ENCODE measurements at regions not wholly inside any gene's neighbourhood (a gene's known extent, or its start where the extent isn't known, plus 50 kb on each side); places are given as distances from the start of the nearest gene placed in this dataset.

- DNase-seq (ENCODE audit: extremely low read depth, low read depth), result no peak
- H3K4me3 ChIP-seq (replicated peaks; ENCODE audit: low read depth, low read length), result no peak overlapping the region
- TF ChIP-seq CTCF (IDR thresholded peaks at IDR 0.05; ENCODE audit: low read depth, low read length, missing control alignments), result no peak
These were observed 155.8 kb downstream of the POM121L12 start for GRCh38 chr7:53191191-53191695.

- DNase-seq (ENCODE audit: extremely low read depth, low read depth), result no peak
- no peak overlapping the region for H3K4me3 ChIP-seq (replicated peaks; ENCODE audit: low read depth, low read length)
- TF ChIP-seq CTCF (IDR thresholded peaks at IDR 0.05; ENCODE audit: low read depth, low read length, missing control alignments), result no peak
These were observed 156.5 kb downstream of the POM121L12 start for GRCh38 chr7:53191836-53192443.

- no peak for TF ChIP-seq CTCF (IDR thresholded peaks at IDR 0.05; ENCODE audit: low read depth, low read length, missing control alignments)
- DNase-seq (ENCODE audit: extremely low read depth, low read depth), result no peak
These were observed 169.6 kb downstream of the POM121L12 start for GRCh38 chr7:53205006-53205405.

GRCh38 chr7:53209129-53209528, 173.7 kb downstream of the POM121L12 start:
- H3K4me3 ChIP-seq (replicated peaks; ENCODE audit: low read depth, low read length), result no peak overlapping the region
- TF ChIP-seq CTCF (IDR thresholded peaks at IDR 0.05; ENCODE audit: low read depth, low read length, missing control alignments), result no peak
- no peak for DNase-seq (ENCODE audit: extremely low read depth, low read depth)

More at GRCh38 chr7:53205006-53205405, 169.6 kb downstream of the POM121L12 start:
- no peak overlapping the region for H3K4me3 ChIP-seq (replicated peaks; ENCODE audit: low read depth, low read length)

GRCh38 chr7:53214463-53214862, 179.0 kb downstream of the POM121L12 start:
- TF ChIP-seq CTCF (IDR thresholded peaks at IDR 0.05; ENCODE audit: low read depth, low read length, missing control alignments), result no peak
- DNase-seq (ENCODE audit: extremely low read depth, low read depth), result no peak
- H3K4me3 ChIP-seq (replicated peaks; ENCODE audit: low read depth, low read length), result no peak overlapping the region

- no peak for TF ChIP-seq CTCF (IDR thresholded peaks at IDR 0.05; ENCODE audit: low read depth, low read length, missing control alignments)
- H3K4me3 ChIP-seq (replicated peaks; ENCODE audit: low read depth, low read length), result no peak overlapping the region
- no peak for DNase-seq (ENCODE audit: extremely low read depth, low read depth)
These were observed 183.5 kb downstream of the POM121L12 start for GRCh38 chr7:53218730-53219504.

All from HFF-Myc (cell line).